SK-N-SH (cell line): ENCODE measurements at regions not wholly inside any gene's neighbourhood (a gene's known extent, or its start where the extent isn't known, plus 50 kb on each side); places are given as distances from the start of the nearest gene placed in this dataset.

Source experiments
- CTCF ChIA-PET: fragments of 300-600, 350-600 bp; formaldehyde crosslinking; extraction: SDS; loops from one replicate; lab custom pipeline; 2021; lab: Yijun Ruan, JAX
- POLR2A ChIA-PET: fragments of 350-600 bp; sonication (Branson Sonifier 250); formaldehyde crosslinking; extraction: SDS; loops from one replicate; lab custom pipeline; 2020; ENCODE audit warnings: antibody characterized with exemption, inconsistent platforms; lab: Yijun Ruan, JAX
- DNase-seq: peaks from one replicate; pipeline ENCODE4 v3.0.0; 2012
- H2AFZ ChIP-seq: fragments of 200-600 bp; sonication (generic); 2 replicates; pipeline ENCODE4 v1.8.1; 2016; ENCODE audit warnings: antibody characterized with exemption, mild to moderate bottlenecking, low read depth
- H3F3A ChIP-seq: fragments of 200-600 bp; sonication (generic); replicated peaks from 2 replicates; pipeline ENCODE3; 2016; ENCODE audit warnings: antibody characterized with exemption, mild to moderate bottlenecking; ENCODE audit not compliant: insufficient read depth
- H3K27ac ChIP-seq, 2 experiments: fragments of 200-500 bp in 1 of 2; fragments of 200-600 bp in 1 of 2; sonication (Bioruptor generic) in 1 of 2; sonication (generic), shearing (Covaris generic) in 1 of 2; 2 replicates each; pipeline versions ENCODE4 v1.5.1 to v1.6.1; 2014 to 2016; ENCODE audit warnings: low read depth in 2 of 2, inconsistent platforms in 1 of 2, low read length in 1 of 2, mild to moderate bottlenecking in 1 of 2, mixed read lengths in 1 of 2
- H3K27me3 ChIP-seq: fragments of 200-600 bp; sonication (generic), shearing (Covaris generic); 2 replicates; pipeline ENCODE4 v1.6.1; 2016; ENCODE audit warnings: mixed run types; ENCODE audit not compliant: insufficient read depth
- H3K36me3 ChIP-seq, 2 experiments: fragments of 200-500 bp in 1 of 2; fragments of 200-600 bp in 1 of 2; sonication (Bioruptor generic) in 1 of 2; sonication (generic) in 1 of 2; replicated peaks in 1 of 2; 2 replicates each; pipeline versions ENCODE3 to v1.5.1; 2014 to 2016; ENCODE audit warnings: low read length in 1 of 2, mild to moderate bottlenecking in 1 of 2; ENCODE audit not compliant: insufficient read depth in 2 of 2, control insufficient read depth in 1 of 2
- H3K4me1 ChIP-seq, 2 experiments: fragments of 200-500 bp in 1 of 2; fragments of 200-600 bp in 1 of 2; sonication (Bioruptor generic) in 1 of 2; sonication (generic), shearing (Covaris generic) in 1 of 2; 2 replicates each; pipeline versions ENCODE4 v1.5.1 to v1.6.1; 2014 to 2016; ENCODE audit warnings: low read depth in 1 of 2, low read length in 1 of 2, mixed run types in 1 of 2; ENCODE audit not compliant: insufficient read depth in 2 of 2, control insufficient read depth in 1 of 2
- H3K4me2 ChIP-seq: fragments of 200-600 bp; sonication (generic), shearing (Covaris generic); 2 replicates; pipeline ENCODE4 v1.6.1; 2017; ENCODE audit warnings: mixed run types
- H3K4me3 ChIP-seq, 2 experiments: fragments of 200-500 bp in 1 of 2; fragments of 200-600 bp in 1 of 2; sonication (Bioruptor generic) in 1 of 2; sonication (generic), shearing (Covaris generic) in 1 of 2; 2 replicates each; pipeline versions ENCODE4 v1.5.1 to v1.8.1; 2014 to 2016; ENCODE audit warnings: low read depth in 2 of 2, inconsistent platforms in 1 of 2, low read length in 1 of 2, mild to moderate bottlenecking in 1 of 2, mixed read lengths in 1 of 2, moderate library complexity in 1 of 2
- H3K79me2 ChIP-seq: fragments of 200-600 bp; sonication (generic); 2 replicates; pipeline ENCODE4 v1.8.1; 2017; ENCODE audit warnings: mild to moderate bottlenecking; ENCODE audit not compliant: insufficient read depth
- H3K9ac ChIP-seq: fragments of 200-600 bp; sonication (generic); 2 replicates; pipeline ENCODE4 v1.6.1; 2017; ENCODE audit warnings: mixed run types
- H3K9me2 ChIP-seq: fragments of 200-600 bp; sonication (generic); 2 replicates; pipeline ENCODE4 v1.6.1; 2017; ENCODE audit warnings: mixed run types
- H3K9me3 ChIP-seq: fragments of 200-600 bp; sonication (generic); 2 replicates; pipeline ENCODE4 v1.6.1; 2017; ENCODE audit warnings: mixed run types, mild to moderate bottlenecking, moderate library complexity
- H4K20me1 ChIP-seq: fragments of 200-600 bp; sonication (generic); 2 replicates; pipeline ENCODE4 v1.6.1; 2017; ENCODE audit warnings: mild to moderate bottlenecking, mixed run types; ENCODE audit not compliant: insufficient read depth
- ELF1 ChIP-seq: IDR thresholded peaks from 2 replicates; pipeline ENCODE4 v1.4.0; 2012
- EP300 ChIP-seq, 2 experiments: IDR thresholded peaks; 2 replicates each; pipeline versions ENCODE4 v1.4.0 to v1.6.1; 2012; ENCODE audit warnings: borderline replicate concordance in 1 of 2, low read depth in 1 of 2, low read length in 1 of 2
- EZH2phosphoT487 ChIP-seq: fragments of 200-600 bp; sonication (generic); IDR thresholded peaks from 2 replicates; pipeline ENCODE4 v1.6.1; 2017; ENCODE audit warnings: low read depth, mixed run types, mild to moderate bottlenecking, antibody characterized with exemption, moderate library complexity, borderline replicate concordance
- FOXM1 ChIP-seq: IDR thresholded peaks from 2 replicates; pipeline ENCODE4 v1.4.0; 2012; ENCODE audit warnings: low read depth, mild to moderate bottlenecking
- GABPA ChIP-seq: IDR thresholded peaks from 2 replicates; pipeline ENCODE4 v1.4.0; 2012; ENCODE audit warnings: low read depth, mild to moderate bottlenecking
- RAD21 ChIP-seq: IDR thresholded peaks from 2 replicates; pipeline ENCODE4 v1.6.1; 2012; ENCODE audit warnings: mild to moderate bottlenecking, low read length
- RXRA ChIP-seq: IDR thresholded peaks from 2 replicates; pipeline ENCODE4 v1.4.0; 2012; ENCODE audit warnings: low read depth, mild to moderate bottlenecking, borderline replicate concordance
- SMC3 ChIP-seq: IDR thresholded peaks from 2 replicates; pipeline ENCODE4 v1.6.1; 2012; ENCODE audit warnings: low read depth, low read length, improper control_type of control experiment
- TAF1 ChIP-seq: IDR thresholded peaks from 2 replicates; pipeline ENCODE4 v1.6.1; 2012; ENCODE audit warnings: low read depth, mild to moderate bottlenecking, low read length, moderate library complexity, borderline replicate concordance
- TCF12 ChIP-seq: IDR thresholded peaks from 2 replicates; pipeline ENCODE4 v1.4.0; 2012
- TEAD4 ChIP-seq: IDR thresholded peaks from 2 replicates; pipeline ENCODE4 v1.4.0; 2012; ENCODE audit warnings: mild to moderate bottlenecking, borderline replicate concordance; ENCODE audit not compliant: insufficient read depth
- YY1 ChIP-seq: IDR thresholded peaks from 2 replicates; pipeline ENCODE4 v1.4.0; 2012; ENCODE audit warnings: low read depth, mild to moderate bottlenecking
- WGBS: methylation state at CpG from one replicate; pipeline ENCODE4 v1.1.6; 2017; ENCODE audit warnings: low lambda C conversion rate; 5-methylcytosine and 5-hydroxymethylcytosine counted together
- TF ChIP-seq, protein P1 (sequence below): IDR thresholded peaks from 2 replicates; pipeline ENCODE4 v1.4.0; 2012; ENCODE audit warnings: low read depth
- TF ChIP-seq, protein P2 (sequence below): fragments of 200-600 bp; sonication (generic); IDR thresholded peaks from 2 replicates; pipeline ENCODE4 v1.6.1; 2017; ENCODE audit warnings: antibody characterized with exemption, mild to moderate bottlenecking, moderate library complexity
- TF ChIP-seq, protein P3 (sequence below): IDR thresholded peaks from 2 replicates; pipeline ENCODE4; 2012
- TF ChIP-seq, protein P4 (sequence below): fragments of 150-350 bp; IDR thresholded peaks from 2 replicates; pipeline ENCODE4 v1.6.1; 2017; ENCODE audit warnings: antibody characterized with exemption, low read length, low read depth, borderline replicate concordance
- TF ChIP-seq, protein P5 (sequence below): fragments of 150-350 bp; IDR thresholded peaks from 2 replicates; pipeline ENCODE4 v1.6.1; 2016; ENCODE audit warnings: mild to moderate bottlenecking, low read depth, low read length
- TF ChIP-seq, protein P6 (sequence below): IDR thresholded peaks from 2 replicates; pipeline ENCODE4 v1.4.0; 2012; ENCODE audit warnings: low read depth, borderline replicate concordance

DNA sequence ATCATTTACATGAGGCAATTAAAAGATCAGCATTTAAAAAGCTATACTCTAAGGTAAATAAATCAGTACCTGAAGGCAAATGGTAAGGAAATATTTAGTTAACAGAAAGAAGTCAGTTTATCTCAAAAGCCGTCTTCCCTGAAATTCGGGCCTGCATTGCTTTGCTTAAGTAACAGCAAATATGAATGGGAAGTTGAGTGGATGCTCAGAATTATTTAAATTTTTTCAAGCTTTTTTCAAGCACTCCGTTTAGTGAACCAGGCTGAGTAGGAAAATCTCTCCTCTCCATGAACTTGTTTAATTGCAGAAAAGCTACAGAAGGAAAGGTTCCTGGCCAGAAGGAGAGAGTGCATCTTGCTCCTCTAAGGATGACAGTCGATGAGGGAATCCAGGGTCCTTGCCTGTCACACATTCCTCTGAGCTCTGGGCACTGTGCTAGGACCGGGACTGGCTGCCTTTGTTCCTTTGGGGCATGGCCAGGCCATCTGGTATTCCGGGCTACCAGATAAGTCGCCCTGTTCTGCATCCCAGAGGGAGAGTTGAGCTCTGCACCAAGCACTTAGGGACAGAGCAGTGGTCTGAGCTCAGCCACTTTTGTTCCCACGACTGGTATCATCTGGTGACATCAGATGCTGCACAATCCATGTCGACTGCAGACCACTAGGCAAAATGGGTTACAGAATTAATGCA is 77.6 kb downstream of the RIN2 start (continued):
- TF ChIP-seq EP300 (IDR thresholded peaks at IDR 0.05; ENCODE audit: borderline replicate concordance in 1 of 2, low read depth in 1 of 2, low read length in 1 of 2) (peak in 1 of 2 experiments; percentile 85; a peak in 2 of 4 replicates), ELF1 (no peak), TEAD4 (no peak), TCF12 (peak; percentile 65)
- TF ChIP-seq, protein P1, sequence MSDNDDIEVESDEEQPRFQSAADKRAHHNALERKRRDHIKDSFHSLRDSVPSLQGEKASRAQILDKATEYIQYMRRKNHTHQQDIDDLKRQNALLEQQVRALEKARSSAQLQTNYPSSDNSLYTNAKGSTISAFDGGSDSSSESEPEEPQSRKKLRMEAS, result no peak
- TF ChIP-seq, protein P2, sequence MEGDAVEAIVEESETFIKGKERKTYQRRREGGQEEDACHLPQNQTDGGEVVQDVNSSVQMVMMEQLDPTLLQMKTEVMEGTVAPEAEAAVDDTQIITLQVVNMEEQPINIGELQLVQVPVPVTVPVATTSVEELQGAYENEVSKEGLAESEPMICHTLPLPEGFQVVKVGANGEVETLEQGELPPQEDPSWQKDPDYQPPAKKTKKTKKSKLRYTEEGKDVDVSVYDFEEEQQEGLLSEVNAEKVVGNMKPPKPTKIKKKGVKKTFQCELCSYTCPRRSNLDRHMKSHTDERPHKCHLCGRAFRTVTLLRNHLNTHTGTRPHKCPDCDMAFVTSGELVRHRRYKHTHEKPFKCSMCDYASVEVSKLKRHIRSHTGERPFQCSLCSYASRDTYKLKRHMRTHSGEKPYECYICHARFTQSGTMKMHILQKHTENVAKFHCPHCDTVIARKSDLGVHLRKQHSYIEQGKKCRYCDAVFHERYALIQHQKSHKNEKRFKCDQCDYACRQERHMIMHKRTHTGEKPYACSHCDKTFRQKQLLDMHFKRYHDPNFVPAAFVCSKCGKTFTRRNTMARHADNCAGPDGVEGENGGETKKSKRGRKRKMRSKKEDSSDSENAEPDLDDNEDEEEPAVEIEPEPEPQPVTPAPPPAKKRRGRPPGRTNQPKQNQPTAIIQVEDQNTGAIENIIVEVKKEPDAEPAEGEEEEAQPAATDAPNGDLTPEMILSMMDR, result no peak
- TF ChIP-seq, protein P3, sequence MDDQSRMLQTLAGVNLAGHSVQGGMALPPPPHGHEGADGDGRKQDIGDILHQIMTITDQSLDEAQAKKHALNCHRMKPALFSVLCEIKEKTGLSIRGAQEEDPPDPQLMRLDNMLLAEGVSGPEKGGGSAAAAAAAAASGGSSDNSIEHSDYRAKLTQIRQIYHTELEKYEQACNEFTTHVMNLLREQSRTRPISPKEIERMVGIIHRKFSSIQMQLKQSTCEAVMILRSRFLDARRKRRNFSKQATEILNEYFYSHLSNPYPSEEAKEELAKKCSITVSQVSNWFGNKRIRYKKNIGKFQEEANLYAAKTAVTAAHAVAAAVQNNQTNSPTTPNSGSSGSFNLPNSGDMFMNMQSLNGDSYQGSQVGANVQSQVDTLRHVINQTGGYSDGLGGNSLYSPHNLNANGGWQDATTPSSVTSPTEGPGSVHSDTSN, result no peak

DNA sequence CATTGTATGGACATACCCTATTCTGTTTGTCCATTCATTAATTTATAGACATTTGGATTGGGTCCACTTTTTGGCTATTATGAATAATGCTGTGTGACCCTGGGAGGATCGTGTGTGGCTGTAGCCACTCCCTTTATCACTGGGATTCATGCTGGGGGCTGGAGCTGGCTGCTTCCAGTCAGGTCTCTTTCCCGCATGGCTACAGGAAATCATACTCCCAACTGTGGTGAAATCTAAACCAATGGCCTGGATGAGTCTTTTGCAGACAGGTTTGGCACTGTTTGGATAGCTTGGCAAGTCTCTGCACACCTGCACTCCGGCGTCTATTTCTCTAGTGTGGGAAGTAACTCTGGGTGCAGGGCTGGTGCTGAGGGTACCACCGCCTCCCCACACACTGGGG is 80.4 kb downstream of the RIN2 start:
- H2AFZ ChIP-seq, result no peak overlapping the region
- 100% methylated on average over 4 of the region's 5 CpGs for WGBS
- peaks cover 5 to 19% of the 10 kb centered on the region in 2 experiments; a peak in 3 of 4 replicates for H3K4me1 ChIP-seq
- H3K9me2 ChIP-seq, result no peaks in the 10 kb centered on the region
- CTCF ChIA-PET, result no interaction called here
- POLR2A ChIA-PET, result no interaction called here
- H4K20me1 ChIP-seq, result no peaks in the 10 kb centered on the region
- no peaks in the 10 kb centered on the region for H3K79me2 ChIP-seq
- peaks cover 0 to 8% of the 10 kb centered on the region in 2 experiments for H3K36me3 ChIP-seq
- H3K27ac ChIP-seq, result no peak overlapping the region
- no peak overlapping the region for H3K4me2 ChIP-seq
- no peaks in the 10 kb centered on the region for H3F3A ChIP-seq
- no peak overlapping the region for H3K4me3 ChIP-seq
- no peak overlapping the region for H3K9ac ChIP-seq
- no peaks in the 10 kb centered on the region; the same call in 1 of the 2 replicates for H3K9me3 ChIP-seq
- H3K27me3 ChIP-seq, result no peaks in the 10 kb centered on the region
- DNase-seq, result no peak
- TF ChIP-seq, protein P4, sequence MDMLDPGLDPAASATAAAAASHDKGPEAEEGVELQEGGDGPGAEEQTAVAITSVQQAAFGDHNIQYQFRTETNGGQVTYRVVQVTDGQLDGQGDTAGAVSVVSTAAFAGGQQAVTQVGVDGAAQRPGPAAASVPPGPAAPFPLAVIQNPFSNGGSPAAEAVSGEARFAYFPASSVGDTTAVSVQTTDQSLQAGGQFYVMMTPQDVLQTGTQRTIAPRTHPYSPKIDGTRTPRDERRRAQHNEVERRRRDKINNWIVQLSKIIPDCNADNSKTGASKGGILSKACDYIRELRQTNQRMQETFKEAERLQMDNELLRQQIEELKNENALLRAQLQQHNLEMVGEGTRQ, result no peak
- TF ChIP-seq, protein P1, result no peak
- TF ChIP-seq TEAD4, result no peak
- no peak for TF ChIP-seq EZH2phosphoT487
- TF ChIP-seq EP300 (IDR thresholded peaks at IDR 0.05; ENCODE audit: borderline replicate concordance in 1 of 2, low read depth in 1 of 2, low read length in 1 of 2), result no peak
- TF ChIP-seq, protein P2, result no peak
- TF ChIP-seq TCF12, result no peak
- no peak for TF ChIP-seq GABPA
- no peak for TF ChIP-seq ELF1
- TF ChIP-seq, protein P5, sequence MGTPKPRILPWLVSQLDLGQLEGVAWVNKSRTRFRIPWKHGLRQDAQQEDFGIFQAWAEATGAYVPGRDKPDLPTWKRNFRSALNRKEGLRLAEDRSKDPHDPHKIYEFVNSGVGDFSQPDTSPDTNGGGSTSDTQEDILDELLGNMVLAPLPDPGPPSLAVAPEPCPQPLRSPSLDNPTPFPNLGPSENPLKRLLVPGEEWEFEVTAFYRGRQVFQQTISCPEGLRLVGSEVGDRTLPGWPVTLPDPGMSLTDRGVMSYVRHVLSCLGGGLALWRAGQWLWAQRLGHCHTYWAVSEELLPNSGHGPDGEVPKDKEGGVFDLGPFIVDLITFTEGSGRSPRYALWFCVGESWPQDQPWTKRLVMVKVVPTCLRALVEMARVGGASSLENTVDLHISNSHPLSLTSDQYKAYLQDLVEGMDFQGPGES, result no peak
- TF ChIP-seq RAD21, result no peak
- TF ChIP-seq FOXM1, result no peak
- no peak for TF ChIP-seq TAF1
- no peak for TF ChIP-seq YY1
- TF ChIP-seq RXRA, result no peak
- no peak for TF ChIP-seq SMC3
- TF ChIP-seq, protein P6, sequence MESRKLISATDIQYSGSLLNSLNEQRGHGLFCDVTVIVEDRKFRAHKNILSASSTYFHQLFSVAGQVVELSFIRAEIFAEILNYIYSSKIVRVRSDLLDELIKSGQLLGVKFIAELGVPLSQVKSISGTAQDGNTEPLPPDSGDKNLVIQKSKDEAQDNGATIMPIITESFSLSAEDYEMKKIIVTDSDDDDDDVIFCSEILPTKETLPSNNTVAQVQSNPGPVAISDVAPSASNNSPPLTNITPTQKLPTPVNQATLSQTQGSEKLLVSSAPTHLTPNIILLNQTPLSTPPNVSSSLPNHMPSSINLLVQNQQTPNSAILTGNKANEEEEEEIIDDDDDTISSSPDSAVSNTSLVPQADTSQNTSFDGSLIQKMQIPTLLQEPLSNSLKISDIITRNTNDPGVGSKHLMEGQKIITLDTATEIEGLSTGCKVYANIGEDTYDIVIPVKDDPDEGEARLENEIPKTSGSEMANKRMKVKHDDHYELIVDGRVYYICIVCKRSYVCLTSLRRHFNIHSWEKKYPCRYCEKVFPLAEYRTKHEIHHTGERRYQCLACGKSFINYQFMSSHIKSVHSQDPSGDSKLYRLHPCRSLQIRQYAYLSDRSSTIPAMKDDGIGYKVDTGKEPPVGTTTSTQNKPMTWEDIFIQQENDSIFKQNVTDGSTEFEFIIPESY, result no peak
